Cardiac fibroblast (primary cell): ENCODE measurements at regions not wholly inside any gene's neighbourhood (a gene's known extent, or its start where the extent isn't known, plus 50 kb on each side); places are given as distances from the start of the nearest gene placed in this dataset.

Experiments used
- DNase-seq, 2 donors: peaks; one replicate each; pipeline versions ENCODE4 v3.0.0 to v3.0.0-alpha.2; 2010; ENCODE audit warnings: low read depth in 2 of 2
- H3K4me3 ChIP-seq, 2 donors: replicated peaks in 1 of 2; 1 replicate in 1 of 2; 2 replicates in 1 of 2; pipeline ENCODE4 v1.5.1; 2011; ENCODE audit warnings: low read depth in 2 of 2, low read length in 2 of 2, mild to moderate bottlenecking in 2 of 2, moderate library complexity in 1 of 2
- TF ChIP-seq, protein P1 (sequence below): IDR thresholded peaks from one replicate; pipeline ENCODE4 v1.5.1; 2011; ENCODE audit warnings: low read depth, mild to moderate bottlenecking, low read length, inconsistent platforms

DNA sequence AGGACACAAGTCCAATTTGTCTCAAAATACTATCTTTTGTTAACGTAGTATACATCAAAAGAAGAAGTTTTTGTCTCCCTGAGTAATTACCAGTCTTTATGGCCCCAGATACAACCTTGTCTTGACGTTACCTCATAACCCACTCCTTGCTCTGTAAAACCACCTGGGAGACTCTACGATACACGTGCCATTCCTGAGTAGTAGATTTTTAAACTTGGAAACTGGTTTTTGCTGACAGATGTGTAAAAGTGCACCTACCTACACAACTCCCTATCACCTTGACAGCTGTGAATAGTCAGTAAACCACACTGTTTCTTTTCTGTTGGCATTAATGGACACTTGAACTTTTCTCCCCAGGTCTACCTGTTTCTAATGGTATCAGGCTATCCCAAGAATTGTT is 51.7 kb upstream of the RARB start:
- no peak overlapping the region for H3K4me3 ChIP-seq
- TF ChIP-seq, protein P1, sequence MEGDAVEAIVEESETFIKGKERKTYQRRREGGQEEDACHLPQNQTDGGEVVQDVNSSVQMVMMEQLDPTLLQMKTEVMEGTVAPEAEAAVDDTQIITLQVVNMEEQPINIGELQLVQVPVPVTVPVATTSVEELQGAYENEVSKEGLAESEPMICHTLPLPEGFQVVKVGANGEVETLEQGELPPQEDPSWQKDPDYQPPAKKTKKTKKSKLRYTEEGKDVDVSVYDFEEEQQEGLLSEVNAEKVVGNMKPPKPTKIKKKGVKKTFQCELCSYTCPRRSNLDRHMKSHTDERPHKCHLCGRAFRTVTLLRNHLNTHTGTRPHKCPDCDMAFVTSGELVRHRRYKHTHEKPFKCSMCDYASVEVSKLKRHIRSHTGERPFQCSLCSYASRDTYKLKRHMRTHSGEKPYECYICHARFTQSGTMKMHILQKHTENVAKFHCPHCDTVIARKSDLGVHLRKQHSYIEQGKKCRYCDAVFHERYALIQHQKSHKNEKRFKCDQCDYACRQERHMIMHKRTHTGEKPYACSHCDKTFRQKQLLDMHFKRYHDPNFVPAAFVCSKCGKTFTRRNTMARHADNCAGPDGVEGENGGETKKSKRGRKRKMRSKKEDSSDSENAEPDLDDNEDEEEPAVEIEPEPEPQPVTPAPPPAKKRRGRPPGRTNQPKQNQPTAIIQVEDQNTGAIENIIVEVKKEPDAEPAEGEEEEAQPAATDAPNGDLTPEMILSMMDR, result no peak
- no peak for DNase-seq

- no peak for DNase-seq
- TF ChIP-seq, protein P1, result no peak
- no peak overlapping the region for H3K4me3 ChIP-seq
Measured at GRCh38 chr3:25377042-25377441, 51.0 kb upstream of the RARB start.
